ENCODE measurements at regions not wholly inside any gene's neighbourhood (a gene's known extent, or its start where the extent isn't known, plus 50 kb on each side); places are given as distances from the start of the nearest gene placed in this dataset.

DNA sequence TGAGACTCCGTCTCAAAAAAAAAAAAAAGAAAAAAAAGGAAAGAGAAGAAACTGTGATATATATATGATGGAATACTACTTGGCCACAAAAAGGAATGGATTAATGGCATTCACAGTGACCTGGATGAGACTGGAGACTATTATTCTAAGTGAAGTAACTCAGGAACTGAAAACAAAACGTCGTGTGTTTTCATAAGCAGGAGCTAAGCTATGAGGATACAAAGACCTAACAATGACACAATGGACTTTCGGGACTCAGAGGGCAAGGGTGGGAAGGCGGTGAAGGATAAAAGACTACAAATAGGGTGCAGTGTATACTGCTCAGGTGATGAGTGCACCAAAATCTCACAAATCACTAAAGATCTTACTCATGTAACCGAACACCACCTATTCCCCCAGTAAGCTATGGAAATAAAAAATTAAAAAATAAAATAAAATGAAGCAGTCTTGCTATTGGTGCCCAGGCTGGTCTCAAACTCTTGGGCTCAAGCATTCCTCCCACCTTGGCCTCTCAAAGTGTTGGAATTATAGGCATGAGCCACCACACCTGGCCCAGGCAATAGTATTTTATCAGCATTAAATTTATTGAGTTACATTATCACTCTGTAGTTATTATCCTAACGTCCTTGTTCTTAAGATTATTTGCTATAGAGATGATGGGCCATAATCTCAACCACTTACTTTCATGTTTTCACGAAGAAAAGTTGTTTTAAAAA lies 71.5 kb upstream of the GPBP1 start:
- TF ChIP-seq, protein P1, sequence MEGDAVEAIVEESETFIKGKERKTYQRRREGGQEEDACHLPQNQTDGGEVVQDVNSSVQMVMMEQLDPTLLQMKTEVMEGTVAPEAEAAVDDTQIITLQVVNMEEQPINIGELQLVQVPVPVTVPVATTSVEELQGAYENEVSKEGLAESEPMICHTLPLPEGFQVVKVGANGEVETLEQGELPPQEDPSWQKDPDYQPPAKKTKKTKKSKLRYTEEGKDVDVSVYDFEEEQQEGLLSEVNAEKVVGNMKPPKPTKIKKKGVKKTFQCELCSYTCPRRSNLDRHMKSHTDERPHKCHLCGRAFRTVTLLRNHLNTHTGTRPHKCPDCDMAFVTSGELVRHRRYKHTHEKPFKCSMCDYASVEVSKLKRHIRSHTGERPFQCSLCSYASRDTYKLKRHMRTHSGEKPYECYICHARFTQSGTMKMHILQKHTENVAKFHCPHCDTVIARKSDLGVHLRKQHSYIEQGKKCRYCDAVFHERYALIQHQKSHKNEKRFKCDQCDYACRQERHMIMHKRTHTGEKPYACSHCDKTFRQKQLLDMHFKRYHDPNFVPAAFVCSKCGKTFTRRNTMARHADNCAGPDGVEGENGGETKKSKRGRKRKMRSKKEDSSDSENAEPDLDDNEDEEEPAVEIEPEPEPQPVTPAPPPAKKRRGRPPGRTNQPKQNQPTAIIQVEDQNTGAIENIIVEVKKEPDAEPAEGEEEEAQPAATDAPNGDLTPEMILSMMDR (IDR thresholded peaks at IDR 0.05; ENCODE audit: insufficient read depth, low read depth, low read length), result no peak
- CTCF ChIA-PET, result no interaction called here
- Histone ChIP-seq H3K27me3 (ENCODE audit: control insufficient read depth, insufficient read depth, low read length) (no peaks in the 10 kb centered on the region), H3K4me3 (ENCODE audit: low read depth, low read length) (no peak overlapping the region), H3K36me3 (ENCODE audit: control insufficient read depth, insufficient read depth, low read length) (no peaks in the 10 kb centered on the region)
- POLR2A ChIA-PET, result no interaction called here
- DNase-seq (ENCODE audit: low read depth), result no peak

DNA sequence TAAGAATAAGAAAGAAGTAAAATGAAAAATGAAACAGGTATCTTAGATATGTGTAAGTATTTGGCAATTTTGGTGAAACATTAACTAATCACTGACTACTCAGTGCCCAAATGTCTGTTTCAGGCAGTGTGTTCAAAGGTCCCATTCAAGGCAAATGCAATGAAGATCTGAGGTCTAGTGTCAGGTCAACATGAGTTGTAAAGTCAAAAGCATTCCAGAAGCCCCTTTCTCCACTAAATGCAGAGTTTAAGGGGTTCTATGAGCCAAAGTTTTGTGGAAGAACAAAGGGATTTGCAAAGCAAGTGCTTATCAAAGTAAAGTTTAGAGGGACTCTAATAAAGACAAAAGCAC lies 71.0 kb upstream of the GPBP1 start:
- ChIA-PET CTCF (no interaction called here), POLR2A (no interaction called here)
- H3K4me3 ChIP-seq (ENCODE audit: low read depth, low read length), result no peak overlapping the region
- H3K27me3 ChIP-seq (ENCODE audit: control insufficient read depth, insufficient read depth, low read length), result no peaks in the 10 kb centered on the region
- no peaks in the 10 kb centered on the region for H3K36me3 ChIP-seq (ENCODE audit: control insufficient read depth, insufficient read depth, low read length)
- DNase-seq (ENCODE audit: low read depth), result no peak
- TF ChIP-seq, protein P1 (IDR thresholded peaks at IDR 0.05; ENCODE audit: insufficient read depth, low read depth, low read length), result no peak

DNA sequence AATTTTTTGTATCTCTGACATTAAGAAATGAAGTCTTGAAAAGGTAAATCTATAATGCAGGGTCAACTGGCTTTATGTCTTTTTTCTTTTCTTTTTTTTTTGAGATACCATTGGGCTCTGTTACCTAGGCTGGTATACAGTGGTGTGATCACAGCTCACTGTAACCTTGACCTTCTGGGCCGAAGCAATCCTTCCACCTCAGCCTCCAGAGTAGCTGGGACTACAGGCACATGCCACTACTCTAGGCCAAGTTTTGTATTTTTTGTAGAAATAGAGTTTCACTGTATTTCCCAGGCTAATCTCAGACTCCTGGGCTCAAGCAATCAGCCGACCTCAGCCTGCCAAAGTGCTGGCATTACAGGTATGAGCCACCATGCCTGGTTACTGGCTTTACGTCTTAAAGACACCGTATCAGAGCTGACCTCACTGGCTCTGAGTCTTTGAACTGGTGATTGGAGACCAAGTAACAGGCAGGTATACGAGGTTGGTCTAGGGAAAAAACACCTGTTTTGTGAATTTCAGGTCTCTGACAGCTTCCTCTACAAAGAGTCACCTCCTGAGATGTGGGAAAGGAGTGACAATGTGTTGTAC lies 70.4 kb upstream of the GPBP1 start:
- TF ChIP-seq, protein P1 (IDR thresholded peaks at IDR 0.05; ENCODE audit: insufficient read depth, low read depth, low read length), result no peak
- CTCF ChIA-PET, result no interaction called here
- POLR2A ChIA-PET, result no interaction called here
- no peaks in the 10 kb centered on the region for H3K36me3 ChIP-seq (ENCODE audit: control insufficient read depth, insufficient read depth, low read length)
- no peaks in the 10 kb centered on the region for H3K27me3 ChIP-seq (ENCODE audit: control insufficient read depth, insufficient read depth, low read length)
- H3K4me3 ChIP-seq (ENCODE audit: low read depth, low read length), result no peak overlapping the region
- no peak for DNase-seq (ENCODE audit: low read depth)

DNA sequence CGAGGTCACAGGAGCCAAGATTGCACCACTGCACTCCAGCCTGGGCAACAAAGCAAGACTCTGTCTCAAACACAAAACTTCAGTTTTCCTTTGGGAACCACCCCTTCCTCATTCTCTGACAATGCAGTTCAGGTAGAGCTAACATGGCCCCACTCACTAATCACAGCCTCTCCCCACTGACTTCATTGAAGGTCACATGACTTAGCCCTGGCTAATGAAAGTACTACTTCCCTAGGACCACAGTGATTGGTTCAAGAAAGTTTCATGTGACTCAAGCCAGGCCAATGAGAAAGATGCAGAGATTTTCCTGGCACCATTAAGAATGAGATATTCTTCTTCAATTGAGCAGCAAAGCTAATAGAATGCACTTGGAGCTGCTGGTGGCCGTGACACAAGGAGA lies 67.2 kb upstream of the GPBP1 start:
- ChIA-PET CTCF (interaction anchor here (0.6 kb wide), 3 partner anchors 23 to 114 kb away, joined by 3 to 4 read pairs (median 3); no protein-coding TSS in a partner anchor), POLR2A (no interaction called here)
- H3K4me3 ChIP-seq (ENCODE audit: low read depth, low read length), result no peak overlapping the region
- H3K27me3 ChIP-seq (ENCODE audit: control insufficient read depth, insufficient read depth, low read length), result no peaks in the 10 kb centered on the region
- TF ChIP-seq, protein P1 (IDR thresholded peaks at IDR 0.05; ENCODE audit: insufficient read depth, low read depth, low read length), result no peak
- no peaks in the 10 kb centered on the region for H3K36me3 ChIP-seq (ENCODE audit: control insufficient read depth, insufficient read depth, low read length)
- no peak for DNase-seq (ENCODE audit: low read depth)

DNA sequence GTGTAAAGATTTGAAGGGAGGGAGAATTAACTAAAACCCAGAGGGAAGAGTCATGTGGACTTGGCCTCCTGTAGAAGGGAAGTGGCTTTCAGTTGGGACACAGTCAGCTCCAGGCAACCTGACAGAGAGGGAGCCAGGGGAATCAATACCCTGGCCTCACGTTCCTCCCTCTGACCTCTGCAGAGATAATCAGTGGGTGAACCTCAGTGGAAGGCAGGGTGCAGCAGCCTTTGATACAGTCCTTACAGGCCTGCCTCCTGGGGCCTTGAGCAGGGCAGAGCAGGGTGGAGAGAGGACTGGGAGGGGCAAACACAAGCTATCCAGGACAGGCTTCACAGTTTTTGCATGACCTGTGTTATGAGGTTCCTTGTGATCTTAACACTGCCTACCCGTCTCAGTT lies 61.9 kb upstream of the GPBP1 start:
- no peaks in the 10 kb centered on the region; the same call in 1 of the 2 replicates for H3K27me3 ChIP-seq (ENCODE audit: control insufficient read depth, insufficient read depth, low read length)
- no peak for DNase-seq (ENCODE audit: low read depth)
- TF ChIP-seq, protein P1 (IDR thresholded peaks at IDR 0.05; ENCODE audit: insufficient read depth, low read depth, low read length), result no peak
- POLR2A ChIA-PET, result no interaction called here
- CTCF ChIA-PET, result interaction anchor here (0.8 kb wide), 1 partner anchor 116 kb away, joined by 4 read pairs; no protein-coding TSS in a partner anchor
- H3K4me3 ChIP-seq (ENCODE audit: low read depth, low read length), result no peak overlapping the region
- no peaks in the 10 kb centered on the region for H3K36me3 ChIP-seq (ENCODE audit: control insufficient read depth, insufficient read depth, low read length)
